Stomach (tissue), 8 donors: ENCODE measurements at regions not wholly inside any gene's neighbourhood (a gene's known extent, or its start where the extent isn't known, plus 50 kb on each side); places are given as distances from the start of the nearest gene placed in this dataset.

Source experiments
- DNase-seq, 2 donors: peaks; one replicate each; pipeline versions ENCODE4 v3.0.0 to v3.0.0-alpha.2; 2013 to 2019
- H3K27ac ChIP-seq, 5 donors: fragments of 200-600 bp in 4 of 5; sonication (generic) in 4 of 5; one replicate each; pipeline ENCODE4 v1.5.1; 2013 to 2019; ENCODE audit warnings: mild to moderate bottlenecking in 1 of 5, moderate library complexity in 1 of 5
- H3K27me3 ChIP-seq, 3 donors: fragments of 200-600 bp; sonication (generic); one replicate each; pipeline ENCODE4 v1.5.1; 2017 to 2019; ENCODE audit warnings: mixed run types in 1 of 3
- H3K36me3 ChIP-seq, 4 donors: fragments of 200-600 bp; sonication (generic); 1 replicate in 3 of 4; 2 replicates in 1 of 4; pipeline ENCODE4 v1.5.1; 2016 to 2019
- H3K4me1 ChIP-seq, 4 donors: fragments of 200-600 bp; sonication (generic); one replicate each; pipeline ENCODE4 v1.5.1; 2016 to 2019
- H3K4me3 ChIP-seq, 4 donors: fragments of 200-600 bp; sonication (generic) in 3 of 4; one replicate each; pipeline ENCODE4 v1.5.1; 2016 to 2019; ENCODE audit warnings: mild to moderate bottlenecking in 1 of 4
- H3K9me3 ChIP-seq, 4 donors: fragments of 200-600 bp; sonication (generic); one replicate each; pipeline ENCODE4 v1.5.1; 2016 to 2019
- CTCF ChIP-seq, 7 experiments: fragments of 450-650 bp in 4 of 7; fragments of 200-600 bp in 3 of 7; sonication (generic) in 3 of 7; IDR thresholded peaks; one replicate each; pipeline ENCODE4 v1.5.1; 2016 to 2019; ENCODE audit warnings: antibody characterized with exemption in 7 of 7, control low read depth in 2 of 7, mild to moderate bottlenecking in 1 of 7
- EP300 ChIP-seq: sonication (generic); formaldehyde crosslinking; IDR thresholded peaks from one replicate; pipeline ENCODE4 v1.6.1; 2017; ENCODE audit warnings: antibody characterized with exemption
- POLR2A ChIP-seq, 4 donors: fragments of 450-650 bp; IDR thresholded peaks; one replicate each; pipeline ENCODE4 v1.6.1; 2016; ENCODE audit warnings: antibody characterized with exemption in 4 of 4, control low read depth in 2 of 4, mild to moderate bottlenecking in 1 of 4, moderate library complexity in 1 of 4
- POLR2AphosphoS5 ChIP-seq, 3 donors: sonication (generic); formaldehyde crosslinking; IDR thresholded peaks; one replicate each; pipeline ENCODE4 v1.6.1; 2016; ENCODE audit warnings: antibody characterized with exemption in 3 of 3
- WGBS, 5 donors: extraction: QIAGEN DNeasy Blood & Tissue Kit in 3 of 5; methylation state at CpG; one replicate each; pipeline versions ENCODE4 v1.1.5 to v1.1.7; 2013 to 2018; 5-methylcytosine and 5-hydroxymethylcytosine counted together
- intact Hi-C: fragments of 100-400 bp; cut with DNase I; formaldehyde crosslinking; loops from one replicate; pipeline ENCODE4 v1.15.1; 2023; ENCODE audit warnings: low total_unique reads
- donor health status: healthy with polysubstance abuse.
- donor health status: Bipolar disorder and iron deficiency.
- donor health status: healthy.

DNA sequence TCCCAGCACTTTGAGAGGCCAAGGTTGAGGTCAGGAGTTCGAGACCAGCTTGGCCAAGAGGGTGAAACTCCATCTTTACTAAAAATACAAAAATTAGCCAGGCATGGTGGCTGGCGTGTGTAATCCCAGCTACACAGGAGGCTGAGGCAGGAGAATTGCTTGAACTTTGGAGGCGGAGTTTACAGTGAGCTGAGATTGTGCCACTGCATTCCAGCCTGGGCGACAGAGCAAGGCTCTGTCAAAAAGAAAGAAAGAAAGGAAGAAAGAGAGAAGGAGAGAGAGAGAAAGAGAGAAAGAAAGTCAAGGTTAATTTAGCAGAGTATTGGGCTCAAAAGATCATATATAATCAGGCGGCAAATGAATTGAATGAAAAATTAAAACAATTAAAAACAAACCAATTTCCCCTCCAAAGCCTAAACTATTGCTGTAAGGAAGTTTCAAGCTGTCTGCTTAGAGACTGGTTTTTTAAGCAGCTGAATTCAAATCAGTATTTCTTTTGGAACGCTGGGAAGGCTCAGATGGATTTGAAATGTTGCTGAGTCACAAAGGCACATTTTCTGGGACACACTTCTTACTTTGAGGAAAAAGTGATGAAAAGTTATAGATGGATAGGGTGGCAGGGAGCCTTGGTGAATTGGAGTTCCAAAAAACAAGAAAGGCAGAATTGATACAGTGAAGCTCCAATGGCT is 81.3 kb upstream of the BHLHE40 start:
- intact Hi-C loops: no loop called here
- H3K27me3 ChIP-seq: no peaks in the 10 kb centered on the region
- WGBS, 5 donors: 66 to 76% (median 74%) methylated on average over 6 of the region's 6 CpGs
- H3K4me3 ChIP-seq: no peak overlapping the region
- H3K9me3 ChIP-seq: no peaks in the 10 kb centered on the region
- H3K36me3 ChIP-seq: no peaks in the 10 kb centered on the region
- TF ChIP-seq CTCF (IDR thresholded peaks at IDR 0.05): no peak
- TF ChIP-seq POLR2A (IDR thresholded peaks at IDR 0.05): no peak
- no peak for TF ChIP-seq POLR2AphosphoS5 (IDR thresholded peaks at IDR 0.05)
- TF ChIP-seq EP300: no peak
- H3K4me1 ChIP-seq: peaks cover 0 to 13% (median 5%) of the 10 kb centered on the region in 4 donors
- H3K27ac ChIP-seq: peak overlapping the region in 4 of 5 donors; percentile 12 to 44 (median 33)
- DNase-seq: no peak

GRCh38 chr3:4898454-4899313 is 80.6 kb upstream of the BHLHE40 start:
- DNase-seq: no peak
- no peaks in the 10 kb centered on the region for H3K27me3 ChIP-seq
- peak overlapping the region in 2 of 5 donors; percentile 36 to 44 for H3K27ac ChIP-seq
- peaks cover 0 to 13% (median 5%) of the 10 kb centered on the region in 4 donors for H3K4me1 ChIP-seq
- 69 to 81% (median 71%) methylated on average over 6 of the region's 6 CpGs for WGBS, 5 donors
- H3K4me3 ChIP-seq: no peak overlapping the region
- no peak for TF ChIP-seq POLR2A (IDR thresholded peaks at IDR 0.05)
- no peak for TF ChIP-seq POLR2AphosphoS5 (IDR thresholded peaks at IDR 0.05)
- no peak for TF ChIP-seq EP300
- no peak for TF ChIP-seq CTCF (IDR thresholded peaks at IDR 0.05)
- no peaks in the 10 kb centered on the region for H3K9me3 ChIP-seq
- H3K36me3 ChIP-seq: no peaks in the 10 kb centered on the region
- intact Hi-C loops: no loop called here

DNA sequence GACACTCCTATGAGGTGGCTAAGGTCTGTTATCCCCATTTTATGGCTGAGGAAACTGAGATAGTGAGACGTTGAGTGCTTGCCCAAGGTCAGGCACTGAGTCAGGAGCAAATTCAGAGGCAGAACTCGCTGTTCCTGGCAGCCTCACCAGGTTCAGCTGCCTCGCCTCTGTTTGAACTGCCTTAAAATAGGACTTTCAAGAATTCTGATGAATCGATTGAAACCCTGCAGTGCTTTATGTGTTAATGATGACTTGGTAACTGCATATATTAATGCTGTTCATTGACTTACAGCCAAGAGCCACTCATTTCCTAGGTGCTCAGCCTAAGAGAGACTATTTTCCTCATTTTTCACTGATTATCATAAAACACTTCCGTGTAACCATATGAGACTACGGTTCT is 79.5 kb upstream of the BHLHE40 start:
- intact Hi-C loops: no loop called here
- Histone ChIP-seq H3K9me3 (no peaks in the 10 kb centered on the region), H3K27me3 (no peaks in the 10 kb centered on the region), H3K4me3 (no peak overlapping the region), H3K4me1 (peaks cover 0 to 15% (median 7%) of the 10 kb centered on the region in 4 donors), H3K36me3 (no peaks in the 10 kb centered on the region), H3K27ac (no peak overlapping the region)
- TF ChIP-seq POLR2A (IDR thresholded peaks at IDR 0.05) (no peak), CTCF (IDR thresholded peaks at IDR 0.05) (no peak), POLR2AphosphoS5 (IDR thresholded peaks at IDR 0.05) (no peak), EP300 (no peak)
- no peak for DNase-seq
- WGBS, 5 donors: 55 to 69% (median 64%) methylated on average over 6 of the region's 6 CpGs

- Histone ChIP-seq H3K36me3 (no peaks in the 10 kb centered on the region), H3K9me3 (no peaks in the 10 kb centered on the region), H3K4me1 (peaks cover 0 to 19% (median 10%) of the 10 kb centered on the region in 4 donors), H3K4me3 (no peak overlapping the region), H3K27ac (no peak overlapping the region), H3K27me3 (no peaks in the 10 kb centered on the region)
- no peak for DNase-seq
- 96 to 99% (median 97%) methylated on average over 4 of the region's 4 CpGs for WGBS, 5 donors
- intact Hi-C loops: no loop called here
- TF ChIP-seq POLR2AphosphoS5 (IDR thresholded peaks at IDR 0.05) (no peak), POLR2A (IDR thresholded peaks at IDR 0.05) (no peak), CTCF (IDR thresholded peaks at IDR 0.05) (no peak), EP300 (no peak)
Observed at GRCh38 chr3:4900298-4900697, 78.9 kb upstream of the BHLHE40 start.
